ENCODE measurements at regions not wholly inside any gene's neighbourhood (a gene's known extent, or its start where the extent isn't known, plus 50 kb on each side); places are given as distances from the start of the nearest gene placed in this dataset.

GRCh38 chr2:22487036-22487435, 897.9 kb upstream of the KLHL29 start:
- TF ChIP-seq POLR2AphosphoS5 (IDR thresholded peaks at IDR 0.05; ENCODE audit: low read depth, low read length) (no peak), REST (IDR thresholded peaks at IDR 0.05; ENCODE audit: insufficient read depth in 1 of 2, low read depth in 2 of 2, low read length in 2 of 2) (no peak), SIN3A (IDR thresholded peaks at IDR 0.05; ENCODE audit: borderline replicate concordance, insufficient read depth, low read length) (no peak)

Measured in PFSK-1 (cell line).